ENCODE measurements at regions not wholly inside any gene's neighbourhood (a gene's known extent, or its start where the extent isn't known, plus 50 kb on each side); places are given as distances from the start of the nearest gene placed in this dataset.

GRCh38 chr4:56286763-56287162, 100.5 kb downstream of the AASDH start:
- TF ChIP-seq POLR2A (IDR thresholded peaks at IDR 0.05), result no peak
- TF ChIP-seq, protein P1, sequence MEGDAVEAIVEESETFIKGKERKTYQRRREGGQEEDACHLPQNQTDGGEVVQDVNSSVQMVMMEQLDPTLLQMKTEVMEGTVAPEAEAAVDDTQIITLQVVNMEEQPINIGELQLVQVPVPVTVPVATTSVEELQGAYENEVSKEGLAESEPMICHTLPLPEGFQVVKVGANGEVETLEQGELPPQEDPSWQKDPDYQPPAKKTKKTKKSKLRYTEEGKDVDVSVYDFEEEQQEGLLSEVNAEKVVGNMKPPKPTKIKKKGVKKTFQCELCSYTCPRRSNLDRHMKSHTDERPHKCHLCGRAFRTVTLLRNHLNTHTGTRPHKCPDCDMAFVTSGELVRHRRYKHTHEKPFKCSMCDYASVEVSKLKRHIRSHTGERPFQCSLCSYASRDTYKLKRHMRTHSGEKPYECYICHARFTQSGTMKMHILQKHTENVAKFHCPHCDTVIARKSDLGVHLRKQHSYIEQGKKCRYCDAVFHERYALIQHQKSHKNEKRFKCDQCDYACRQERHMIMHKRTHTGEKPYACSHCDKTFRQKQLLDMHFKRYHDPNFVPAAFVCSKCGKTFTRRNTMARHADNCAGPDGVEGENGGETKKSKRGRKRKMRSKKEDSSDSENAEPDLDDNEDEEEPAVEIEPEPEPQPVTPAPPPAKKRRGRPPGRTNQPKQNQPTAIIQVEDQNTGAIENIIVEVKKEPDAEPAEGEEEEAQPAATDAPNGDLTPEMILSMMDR (IDR thresholded peaks at IDR 0.05), result no peak
- TF ChIP-seq EP300 (IDR thresholded peaks at IDR 0.05), result no peak

Measured in gastroesophageal sphincter (tissue), 3 donors.